ENCODE measurements at regions not wholly inside any gene's neighbourhood (a gene's known extent, or its start where the extent isn't known, plus 50 kb on each side); places are given as distances from the start of the nearest gene placed in this dataset.

DNA sequence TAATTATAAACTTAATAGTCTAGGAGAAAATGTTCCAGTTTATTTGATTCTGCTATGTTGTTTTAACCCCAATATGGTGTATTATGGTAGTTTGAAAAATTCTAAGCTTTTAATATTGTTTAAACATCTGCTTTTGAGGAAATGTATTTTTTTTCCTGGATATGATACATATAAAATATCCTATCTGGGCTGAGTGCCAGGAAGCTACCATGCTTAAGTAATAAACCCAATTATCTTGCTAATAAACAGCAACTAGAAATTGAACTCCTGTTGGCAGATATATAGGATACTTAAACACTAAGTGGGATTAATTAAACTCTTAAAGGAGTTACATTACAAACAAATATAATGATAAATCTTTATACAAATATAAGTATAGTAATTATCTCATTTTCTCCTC, 293.7 kb upstream of the GRM7 start:
- no peak for TF ChIP-seq CTCF (conservative IDR thresholded peaks at IDR 0.05; ENCODE audit: low read length)
- no peak for DNase-seq (ENCODE audit: low read depth)

DNA sequence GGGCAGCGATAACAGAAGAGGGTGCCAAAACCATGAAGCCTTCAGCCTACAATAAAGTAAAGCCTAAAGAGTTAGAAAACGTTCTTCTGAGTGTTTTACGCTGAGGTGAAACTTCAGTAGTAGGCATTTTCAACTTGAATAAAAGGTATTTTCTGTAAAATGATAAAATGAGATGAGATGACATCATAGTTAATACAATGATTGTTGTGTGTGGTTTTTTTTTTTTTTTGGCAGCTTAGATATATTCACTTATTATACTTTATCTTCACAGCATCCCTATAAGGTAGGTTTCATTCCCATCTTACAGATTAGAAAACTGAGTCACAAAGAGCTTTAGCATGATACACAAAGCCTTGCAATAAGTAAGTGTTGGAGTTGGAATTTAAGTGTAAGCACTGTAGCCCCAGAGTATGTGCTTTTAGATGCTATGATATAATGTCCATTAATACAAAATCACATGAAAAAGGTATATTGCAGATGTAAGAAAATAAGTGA, 291.9 kb upstream of the GRM7 start:
- H3K4me3 ChIP-seq (ENCODE audit: low read length), result no peak overlapping the region
- no peak for DNase-seq (ENCODE audit: low read depth)
- TF ChIP-seq CTCF (conservative IDR thresholded peaks at IDR 0.05; ENCODE audit: low read length), result no peak

More for the DNA sequence above, 293.7 kb upstream of the GRM7 start:
- no peak overlapping the region for H3K4me3 ChIP-seq (ENCODE audit: low read length)

DNA sequence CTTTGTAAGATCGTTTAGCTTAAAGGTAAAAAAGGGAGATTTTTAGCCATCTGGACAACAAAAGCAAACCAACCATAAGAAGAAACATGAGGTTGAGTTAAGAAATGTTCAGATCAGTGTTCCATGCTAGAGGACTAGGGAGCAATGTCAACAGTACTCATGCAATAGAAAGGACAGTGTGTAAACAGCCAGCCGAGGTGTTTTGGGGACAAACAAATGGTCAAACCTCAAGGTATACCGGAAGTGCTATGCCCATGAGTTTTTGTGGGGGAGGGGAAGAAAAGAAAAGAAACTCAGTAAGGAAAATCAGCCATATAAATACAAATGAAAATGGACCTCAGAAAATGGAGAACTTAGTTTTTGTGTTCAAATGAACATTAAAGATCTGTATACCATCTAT, 289.5 kb upstream of the GRM7 start:
- DNase-seq (ENCODE audit: low read depth), result no peak
- no peak overlapping the region for H3K4me3 ChIP-seq (ENCODE audit: low read length)
- TF ChIP-seq CTCF (conservative IDR thresholded peaks at IDR 0.05; ENCODE audit: low read length), result no peak

DNA sequence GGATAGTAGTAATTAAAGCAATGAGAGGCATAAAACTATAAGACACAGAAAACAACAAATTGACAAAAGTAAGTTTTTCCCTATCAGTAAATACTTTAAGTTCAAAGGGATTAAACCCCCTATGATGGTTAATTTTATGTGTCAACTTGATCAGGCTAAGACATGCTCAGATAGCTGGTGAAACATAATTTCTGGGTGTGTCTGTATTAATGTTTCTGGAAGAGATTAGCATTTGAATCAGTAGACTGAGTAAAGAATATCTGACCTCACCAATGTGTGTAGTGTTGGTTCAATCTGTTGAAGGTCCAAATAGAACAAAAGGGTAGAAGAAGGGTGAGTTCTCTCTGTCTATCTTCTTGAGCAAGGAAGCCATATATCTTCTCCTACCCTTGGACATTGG, 283.3 kb upstream of the GRM7 start:
- TF ChIP-seq CTCF (conservative IDR thresholded peaks at IDR 0.05; ENCODE audit: low read length), result no peak
- DNase-seq (ENCODE audit: low read depth), result no peak
- no peak overlapping the region for H3K4me3 ChIP-seq (ENCODE audit: low read length)

GRCh38 chr3:6578526-6578925, 282.4 kb upstream of the GRM7 start:
- DNase-seq (ENCODE audit: low read depth), result no peak
- no peak for TF ChIP-seq CTCF (conservative IDR thresholded peaks at IDR 0.05; ENCODE audit: low read length)

GRCh38 chr3:6580808-6581207, 280.1 kb upstream of the GRM7 start:
- no peak for DNase-seq (ENCODE audit: low read depth)
- TF ChIP-seq CTCF (conservative IDR thresholded peaks at IDR 0.05; ENCODE audit: low read length), result no peak

More at GRCh38 chr3:6578526-6578925, 282.4 kb upstream of the GRM7 start:
- no peak overlapping the region for H3K4me3 ChIP-seq (ENCODE audit: low read length)

DNA sequence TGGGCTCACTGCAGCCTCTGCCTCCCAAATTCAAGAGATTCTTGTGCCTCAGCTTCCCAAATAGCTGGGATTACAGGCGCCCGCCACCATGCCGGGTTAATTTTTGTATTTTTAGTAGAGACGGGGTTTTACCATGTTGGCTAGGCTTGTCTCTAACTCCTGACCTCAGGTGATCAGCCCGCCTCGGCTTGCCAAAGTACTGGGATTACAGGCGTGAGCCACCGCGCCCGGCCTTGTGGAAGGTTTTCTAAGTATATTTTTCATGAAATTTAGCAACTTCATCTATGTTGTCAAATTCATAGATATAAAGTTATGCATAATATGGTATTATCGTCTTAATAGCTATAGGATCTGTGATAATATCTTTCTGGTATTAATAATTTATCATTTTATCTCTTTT, 275.6 kb upstream of the GRM7 start:
- no peak overlapping the region for H3K4me3 ChIP-seq (ENCODE audit: low read length)
- TF ChIP-seq CTCF (conservative IDR thresholded peaks at IDR 0.05; ENCODE audit: low read length), result no peak
- DNase-seq (ENCODE audit: low read depth), result no peak

More at GRCh38 chr3:6580808-6581207, 280.1 kb upstream of the GRM7 start:
- H3K4me3 ChIP-seq (ENCODE audit: low read length), result no peak overlapping the region

All from AG10803 (cell line).